ENCODE measurements at regions not wholly inside any gene's neighbourhood (a gene's known extent, or its start where the extent isn't known, plus 50 kb on each side); places are given as distances from the start of the nearest gene placed in this dataset.

DNA sequence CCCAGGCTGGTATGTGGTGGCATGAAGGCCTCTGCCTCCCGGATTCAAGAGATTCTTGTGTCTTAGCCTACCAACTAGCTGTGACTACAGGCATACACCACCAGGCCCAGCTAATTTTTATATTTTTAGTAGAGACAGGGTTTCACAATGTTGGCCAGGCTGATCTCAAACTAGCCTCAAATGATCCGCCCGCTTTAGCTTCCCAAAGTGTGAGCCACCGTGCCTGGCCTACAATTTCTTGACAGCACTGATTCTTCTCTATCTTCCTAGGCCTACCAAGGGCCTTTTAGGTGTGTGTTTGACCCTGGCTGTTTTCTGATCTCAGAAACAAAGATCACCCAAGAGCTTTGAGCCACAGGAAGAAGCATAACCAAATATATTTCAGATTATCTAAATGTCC is 540.8 kb upstream of the ADAMTS5 start:
- TF ChIP-seq, protein P1, sequence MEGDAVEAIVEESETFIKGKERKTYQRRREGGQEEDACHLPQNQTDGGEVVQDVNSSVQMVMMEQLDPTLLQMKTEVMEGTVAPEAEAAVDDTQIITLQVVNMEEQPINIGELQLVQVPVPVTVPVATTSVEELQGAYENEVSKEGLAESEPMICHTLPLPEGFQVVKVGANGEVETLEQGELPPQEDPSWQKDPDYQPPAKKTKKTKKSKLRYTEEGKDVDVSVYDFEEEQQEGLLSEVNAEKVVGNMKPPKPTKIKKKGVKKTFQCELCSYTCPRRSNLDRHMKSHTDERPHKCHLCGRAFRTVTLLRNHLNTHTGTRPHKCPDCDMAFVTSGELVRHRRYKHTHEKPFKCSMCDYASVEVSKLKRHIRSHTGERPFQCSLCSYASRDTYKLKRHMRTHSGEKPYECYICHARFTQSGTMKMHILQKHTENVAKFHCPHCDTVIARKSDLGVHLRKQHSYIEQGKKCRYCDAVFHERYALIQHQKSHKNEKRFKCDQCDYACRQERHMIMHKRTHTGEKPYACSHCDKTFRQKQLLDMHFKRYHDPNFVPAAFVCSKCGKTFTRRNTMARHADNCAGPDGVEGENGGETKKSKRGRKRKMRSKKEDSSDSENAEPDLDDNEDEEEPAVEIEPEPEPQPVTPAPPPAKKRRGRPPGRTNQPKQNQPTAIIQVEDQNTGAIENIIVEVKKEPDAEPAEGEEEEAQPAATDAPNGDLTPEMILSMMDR (IDR thresholded peaks at IDR 0.05), result no peak
- no peak for TF ChIP-seq POLR2A (IDR thresholded peaks at IDR 0.05)

Measured in vagina (tissue), 2 donors.